Prostate gland (tissue), 2 donors: ENCODE measurements at regions not wholly inside any gene's neighbourhood (a gene's known extent, or its start where the extent isn't known, plus 50 kb on each side); places are given as distances from the start of the nearest gene placed in this dataset.

Source experiments
- POLR2A ChIP-seq: fragments of 450-650 bp; IDR thresholded peaks from one replicate; pipeline ENCODE4 v1.6.1; 2016; ENCODE audit warnings: antibody characterized with exemption, mild to moderate bottlenecking
- TF ChIP-seq, protein P1 (sequence below), 4 experiments: fragments of 200-600 bp in 2 of 4; fragments of 450-650 bp in 2 of 4; sonication (generic) in 2 of 4; IDR thresholded peaks; 1 replicate in 3 of 4; 2 replicates in 1 of 4; pipeline ENCODE4 v1.5.1; 2016 to 2019; ENCODE audit warnings: antibody characterized with exemption in 4 of 4, mild to moderate bottlenecking in 2 of 4, moderate library complexity in 2 of 4

DNA sequence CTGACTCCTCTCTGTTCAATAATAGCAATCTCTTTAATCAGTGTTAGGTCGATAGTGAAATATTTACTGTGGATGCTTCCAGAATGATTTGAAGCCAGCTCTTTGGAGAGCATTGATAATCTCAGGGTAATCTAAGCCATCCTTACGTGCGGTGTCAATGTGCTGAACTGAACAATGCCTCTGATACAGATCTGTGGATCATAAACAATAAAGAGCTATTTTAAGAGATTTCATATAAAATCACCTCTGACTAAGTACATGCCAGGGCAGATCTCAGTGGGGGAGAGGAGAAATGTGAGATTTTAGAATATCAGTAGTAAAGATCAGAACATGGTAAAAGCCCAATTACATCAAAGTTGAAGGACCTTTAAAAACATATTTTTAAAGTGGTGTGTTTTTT lies 319.3 kb upstream of the GBE1 start:
- TF ChIP-seq, protein P1, sequence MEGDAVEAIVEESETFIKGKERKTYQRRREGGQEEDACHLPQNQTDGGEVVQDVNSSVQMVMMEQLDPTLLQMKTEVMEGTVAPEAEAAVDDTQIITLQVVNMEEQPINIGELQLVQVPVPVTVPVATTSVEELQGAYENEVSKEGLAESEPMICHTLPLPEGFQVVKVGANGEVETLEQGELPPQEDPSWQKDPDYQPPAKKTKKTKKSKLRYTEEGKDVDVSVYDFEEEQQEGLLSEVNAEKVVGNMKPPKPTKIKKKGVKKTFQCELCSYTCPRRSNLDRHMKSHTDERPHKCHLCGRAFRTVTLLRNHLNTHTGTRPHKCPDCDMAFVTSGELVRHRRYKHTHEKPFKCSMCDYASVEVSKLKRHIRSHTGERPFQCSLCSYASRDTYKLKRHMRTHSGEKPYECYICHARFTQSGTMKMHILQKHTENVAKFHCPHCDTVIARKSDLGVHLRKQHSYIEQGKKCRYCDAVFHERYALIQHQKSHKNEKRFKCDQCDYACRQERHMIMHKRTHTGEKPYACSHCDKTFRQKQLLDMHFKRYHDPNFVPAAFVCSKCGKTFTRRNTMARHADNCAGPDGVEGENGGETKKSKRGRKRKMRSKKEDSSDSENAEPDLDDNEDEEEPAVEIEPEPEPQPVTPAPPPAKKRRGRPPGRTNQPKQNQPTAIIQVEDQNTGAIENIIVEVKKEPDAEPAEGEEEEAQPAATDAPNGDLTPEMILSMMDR (IDR thresholded peaks at IDR 0.05): no peak
- TF ChIP-seq POLR2A: no peak
